Calu3 (cell line): ENCODE measurements at regions not wholly inside any gene's neighbourhood (a gene's known extent, or its start where the extent isn't known, plus 50 kb on each side); places are given as distances from the start of the nearest gene placed in this dataset.
"Not testable (repeated sequence)": the region's sequence is repeated elsewhere in the genome, so short reads cannot be mapped to it uniquely, and the experiment has no call there.

Experiments used
- BruUV-seq: library from RNA; stranded (reverse); fragments of 400-500 nt; replicated peaks from 2 replicates; lab custom pipeline; 2021; lab: Mats Ljungman, UMichigan
- CTCF ChIA-PET: fragments of 300-600 bp; sonication (Branson Sonifier 250); formaldehyde crosslinking; loops from one replicate; lab custom pipeline; 2022; ENCODE audit warnings: antibody characterized with exemption; lab: Charles Lee
- DNase-seq: peaks from one replicate; pipeline ENCODE4 v3.0.0; 2022
- H3K27ac Mint-ChIP-seq: one replicate; pipeline ENCODE4 v1.8.0; 2022; ENCODE audit warnings: mixed read lengths; ENCODE audit not compliant: unreplicated experiment
- H3K27me3 Mint-ChIP-seq: one replicate; pipeline ENCODE4 v1.8.0; 2022; ENCODE audit warnings: mixed read lengths; ENCODE audit not compliant: unreplicated experiment
- H3K36me3 Mint-ChIP-seq: one replicate; pipeline ENCODE4 v1.8.0; 2022; ENCODE audit warnings: mild to moderate bottlenecking, moderate library complexity, mixed read lengths; ENCODE audit not compliant: insufficient read depth, unreplicated experiment
- H3K4me1 Mint-ChIP-seq: one replicate; pipeline ENCODE4 v1.8.0; 2022; ENCODE audit warnings: mild to moderate bottlenecking, low read depth, mixed read lengths; ENCODE audit not compliant: unreplicated experiment
- H3K4me3 Mint-ChIP-seq: one replicate; pipeline ENCODE4 v1.8.0; 2022; ENCODE audit warnings: mild to moderate bottlenecking, low read depth, moderate library complexity, mixed read lengths; ENCODE audit not compliant: unreplicated experiment
- H3K9me3 Mint-ChIP-seq: one replicate; pipeline ENCODE4 v1.8.0; 2022; ENCODE audit warnings: low read depth, mixed read lengths; ENCODE audit not compliant: unreplicated experiment
- intact Hi-C: fragments of 100-400 bp; cut with micrococcal nuclease; formaldehyde crosslinking; loops from one replicate; pipeline ENCODE4 v1.10.0; 2022; ENCODE audit not compliant: unreplicated experiment
- TF ChIP-seq, protein P1 (sequence below): fragments of 200-600 bp; IDR thresholded peaks from one replicate; pipeline ENCODE4 v1.8.0; 2022; ENCODE audit warnings: antibody characterized with exemption; ENCODE audit not compliant: unreplicated experiment

DNA sequence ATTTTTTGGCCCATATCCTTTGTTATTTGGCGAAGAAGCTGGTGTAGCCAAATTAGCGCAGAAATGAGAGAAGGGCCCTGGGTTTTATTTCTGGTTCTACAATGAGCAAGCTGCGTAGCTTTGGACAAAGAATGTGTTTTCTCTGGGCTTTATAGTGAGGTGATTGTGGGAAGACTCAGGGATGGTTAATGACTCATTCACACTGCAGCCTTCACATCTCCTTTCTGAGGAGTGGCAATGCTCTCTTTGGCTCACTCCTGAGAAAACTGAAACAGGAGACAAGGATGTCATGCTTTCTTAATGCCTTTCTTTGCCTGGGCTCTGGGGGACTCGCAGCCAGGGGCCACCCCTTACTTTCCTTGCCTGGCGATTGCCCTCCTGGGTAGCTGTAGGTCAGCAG is 271.0 kb upstream of the PODXL start:
- BruUV-seq = no TSS peak
- Mint-ChIP-seq H3K36me3 (no peaks in the 10 kb centered on the region), H3K4me1 (no peaks in the 10 kb centered on the region), H3K27ac (no peak overlapping the region), H3K27me3 (peaks cover 58% of the 10 kb centered on the region), H3K9me3 (no peaks in the 10 kb centered on the region), H3K4me3 (no peak overlapping the region)
- TF ChIP-seq, protein P1, sequence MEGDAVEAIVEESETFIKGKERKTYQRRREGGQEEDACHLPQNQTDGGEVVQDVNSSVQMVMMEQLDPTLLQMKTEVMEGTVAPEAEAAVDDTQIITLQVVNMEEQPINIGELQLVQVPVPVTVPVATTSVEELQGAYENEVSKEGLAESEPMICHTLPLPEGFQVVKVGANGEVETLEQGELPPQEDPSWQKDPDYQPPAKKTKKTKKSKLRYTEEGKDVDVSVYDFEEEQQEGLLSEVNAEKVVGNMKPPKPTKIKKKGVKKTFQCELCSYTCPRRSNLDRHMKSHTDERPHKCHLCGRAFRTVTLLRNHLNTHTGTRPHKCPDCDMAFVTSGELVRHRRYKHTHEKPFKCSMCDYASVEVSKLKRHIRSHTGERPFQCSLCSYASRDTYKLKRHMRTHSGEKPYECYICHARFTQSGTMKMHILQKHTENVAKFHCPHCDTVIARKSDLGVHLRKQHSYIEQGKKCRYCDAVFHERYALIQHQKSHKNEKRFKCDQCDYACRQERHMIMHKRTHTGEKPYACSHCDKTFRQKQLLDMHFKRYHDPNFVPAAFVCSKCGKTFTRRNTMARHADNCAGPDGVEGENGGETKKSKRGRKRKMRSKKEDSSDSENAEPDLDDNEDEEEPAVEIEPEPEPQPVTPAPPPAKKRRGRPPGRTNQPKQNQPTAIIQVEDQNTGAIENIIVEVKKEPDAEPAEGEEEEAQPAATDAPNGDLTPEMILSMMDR = no peak
- intact Hi-C loops = no loop called here
- DNase-seq = no peak
- CTCF ChIA-PET = interaction anchor here (0.6 kb wide), 1 partner anchor 765 kb away, joined by 3 read pairs; no protein-coding TSS in a partner anchor

DNA sequence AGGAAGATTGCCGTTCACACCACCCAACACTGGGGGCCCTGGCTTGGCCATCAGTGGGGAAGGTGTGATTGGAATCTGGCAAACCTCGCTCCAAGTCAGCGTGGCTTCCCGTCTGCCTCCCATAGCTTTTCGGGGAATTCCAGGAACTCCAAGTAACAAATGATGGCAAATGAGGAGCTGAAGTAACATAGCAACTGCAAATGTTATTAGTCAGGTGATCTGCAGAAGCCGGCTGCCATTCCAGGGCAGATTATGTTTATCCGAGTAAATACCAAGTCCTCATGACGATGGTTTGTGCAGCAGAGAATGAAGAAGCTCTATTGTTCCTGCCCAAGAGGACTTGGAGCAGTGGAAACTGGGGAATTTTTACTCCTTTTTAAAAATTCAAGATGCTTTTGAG is 270.5 kb upstream of the PODXL start:
- peaks cover 57% of the 10 kb centered on the region for H3K27me3 Mint-ChIP-seq
- CTCF ChIA-PET = interaction anchor here (0.6 kb wide), 1 partner anchor 765 kb away, joined by 3 read pairs; no protein-coding TSS in a partner anchor
- no peak overlapping the region for H3K27ac Mint-ChIP-seq

DNA sequence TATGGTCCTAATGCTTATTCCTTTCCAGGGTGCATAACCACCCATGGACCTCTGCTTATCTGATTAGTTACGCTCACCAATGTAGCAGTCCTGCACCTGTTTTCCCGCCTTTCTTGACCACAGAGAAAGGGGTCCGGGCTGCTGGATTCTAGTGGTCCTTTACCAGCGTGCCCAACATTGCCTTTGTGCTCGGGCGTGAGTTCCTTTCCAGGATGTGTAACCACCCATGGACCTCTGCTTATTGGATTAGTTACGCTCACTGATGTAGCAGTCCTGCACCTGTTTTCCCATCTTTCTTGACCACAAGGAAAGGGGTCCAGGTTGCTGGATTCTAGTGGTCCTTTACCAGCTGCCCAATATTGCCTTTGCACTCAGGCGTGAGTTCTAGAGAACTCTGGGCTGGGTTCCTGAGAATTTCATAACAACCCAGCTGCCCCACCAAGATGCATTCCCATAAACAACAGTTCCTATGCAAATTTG is 267.6 kb upstream of the PODXL start:
- not testable (repeated sequence) for BruUV-seq, H3K27ac Mint-ChIP-seq, H3K36me3 Mint-ChIP-seq

More for the DNA sequence above, 270.5 kb upstream of the PODXL start:
- no TSS peak for BruUV-seq
- no peak for DNase-seq
- intact Hi-C loops = no loop called here
- no peak overlapping the region for H3K4me3 Mint-ChIP-seq
- no peaks in the 10 kb centered on the region for H3K9me3 Mint-ChIP-seq
- TF ChIP-seq, protein P1 = no peak
- H3K4me1 Mint-ChIP-seq = no peaks in the 10 kb centered on the region
- no peaks in the 10 kb centered on the region for H3K36me3 Mint-ChIP-seq

DNA sequence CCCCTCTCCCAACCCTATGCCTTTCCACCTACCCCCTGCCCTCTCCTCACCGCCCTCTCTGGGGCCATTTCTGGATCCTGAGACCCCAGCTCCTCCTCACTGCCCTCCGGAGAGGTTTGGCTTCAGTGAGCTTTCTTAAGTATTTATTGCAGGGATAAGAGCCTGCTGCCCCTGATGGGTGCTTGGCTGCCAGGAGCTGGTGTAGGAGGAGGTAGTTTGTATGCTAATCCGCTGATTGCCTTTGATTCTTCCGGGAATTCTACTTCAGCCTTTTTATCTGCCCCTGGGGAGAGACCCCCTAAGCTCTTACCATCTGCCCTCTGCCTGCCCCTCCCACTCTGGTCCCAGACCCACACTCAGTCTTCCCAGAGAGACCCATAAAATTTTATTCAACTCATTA is 263.5 kb upstream of the PODXL start:
- Mint-ChIP-seq H3K27me3 (peaks cover 67% of the 10 kb centered on the region), H3K27ac (no peak overlapping the region), H3K4me1 (no peaks in the 10 kb centered on the region), H3K36me3 (no peaks in the 10 kb centered on the region), H3K9me3 (no peaks in the 10 kb centered on the region), H3K4me3 (no peak overlapping the region)
- no peak for DNase-seq
- intact Hi-C loops = no loop called here
- TF ChIP-seq, protein P1 = no peak
- CTCF ChIA-PET = no interaction called here
- no TSS peak for BruUV-seq

More for the DNA sequence above, 267.6 kb upstream of the PODXL start:
- H3K4me3 Mint-ChIP-seq, CTCF ChIA-PET, intact Hi-C loops, DNase-seq, H3K9me3 Mint-ChIP-seq, H3K4me1 Mint-ChIP-seq: not testable (repeated sequence)
- peaks cover 57% of the 10 kb centered on the region for H3K27me3 Mint-ChIP-seq

DNA sequence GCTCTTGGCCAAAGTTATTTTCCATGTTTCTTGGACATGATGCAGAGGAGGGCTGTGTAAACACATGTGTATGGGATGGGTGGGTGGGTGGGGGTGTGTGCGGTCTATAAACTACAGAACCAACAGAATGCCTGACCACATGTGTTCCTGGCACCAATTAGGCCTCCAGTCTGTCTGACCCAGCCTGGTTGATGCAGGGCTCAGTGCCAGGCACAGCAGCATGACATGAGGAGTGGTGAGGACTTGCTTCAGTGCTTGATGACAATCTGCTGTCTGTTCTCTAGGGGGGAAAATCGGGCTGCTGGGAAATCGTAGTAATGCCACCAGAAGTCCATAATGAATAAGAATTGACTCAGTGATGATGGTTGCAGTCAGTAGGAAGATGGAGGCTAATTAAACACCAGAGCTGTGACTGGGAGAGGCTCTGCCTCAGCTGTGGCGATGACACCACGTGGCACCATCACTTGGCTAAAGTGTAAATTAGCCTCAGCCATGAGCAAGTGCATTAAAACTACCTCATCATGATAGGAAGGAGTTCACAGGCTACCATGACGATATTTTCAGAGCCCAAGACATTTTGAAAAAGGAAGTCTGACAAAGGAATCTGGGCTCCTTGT is 260.1 kb upstream of the PODXL start:
- BruUV-seq = no TSS peak
- H3K27ac Mint-ChIP-seq = no peak overlapping the region
- CTCF ChIA-PET = interaction anchor here (0.6 kb wide), 1 partner anchor 64 kb away, joined by 5 read pairs; no protein-coding TSS in a partner anchor
- no peak for DNase-seq
- H3K4me3 Mint-ChIP-seq = no peak overlapping the region
- TF ChIP-seq, protein P1 = no peak
- H3K4me1 Mint-ChIP-seq = no peaks in the 10 kb centered on the region
- intact Hi-C loops = no loop called here
- peaks cover 61% of the 10 kb centered on the region for H3K27me3 Mint-ChIP-seq
- no peaks in the 10 kb centered on the region for H3K9me3 Mint-ChIP-seq
- H3K36me3 Mint-ChIP-seq = no peaks in the 10 kb centered on the region
